ENCODE measurements at regions not wholly inside any gene's neighbourhood (a gene's known extent, or its start where the extent isn't known, plus 50 kb on each side); places are given as distances from the start of the nearest gene placed in this dataset.

DNA sequence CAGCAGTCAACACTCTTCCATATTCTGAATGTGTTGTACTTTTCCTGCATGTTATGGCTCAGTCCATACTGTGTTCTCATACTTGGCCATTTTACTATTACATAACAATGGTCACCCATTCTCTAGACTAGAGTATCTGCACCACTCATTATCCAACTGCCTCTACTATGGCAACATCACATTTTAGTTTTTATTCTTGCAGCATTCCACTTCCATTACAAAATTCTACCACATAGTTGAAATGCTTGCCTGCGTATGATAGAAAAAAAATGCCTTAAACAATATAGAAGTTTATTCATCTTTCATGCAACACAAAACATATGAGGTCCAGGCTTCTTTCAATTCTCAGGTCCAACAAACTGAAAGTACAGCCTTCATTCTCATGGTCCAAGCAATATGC is 128.0 kb downstream of the TENT5A start:
- DNase-seq (ENCODE audit: low read depth in 1 of 2, low spot score in 2 of 2) (no peak), FAIRE-seq (no peak)
- no peaks in the 10 kb centered on the region for H3K9me3 ChIP-seq (ENCODE audit: insufficient read depth in 2 of 2, low read depth in 1 of 2, low read length in 1 of 2)
- H4K91ac ChIP-seq (replicated peaks; ENCODE audit: insufficient read length, low read length) = no peak overlapping the region
- no peak overlapping the region for H3K14ac ChIP-seq (ENCODE audit: insufficient read length)
- H3K4me1 ChIP-seq (replicated peaks in 1 of 4; ENCODE audit: control insufficient read depth in 3 of 4, insufficient read depth in 4 of 4, low read length in 3 of 4) = no peaks in the 10 kb centered on the region
- no peak overlapping the region for H2BK12ac ChIP-seq (ENCODE audit: low read depth, low read length)
- no peak overlapping the region for H2BK20ac ChIP-seq (ENCODE audit: low read length)
- H2BK120ac ChIP-seq (replicated peaks; ENCODE audit: low read depth, low read length) = no peak overlapping the region
- no peak overlapping the region for H4K5ac ChIP-seq (ENCODE audit: insufficient read length, low read depth, low read length)
- no peak overlapping the region for H2BK5ac ChIP-seq (ENCODE audit: low read depth, low read length)
- H4K8ac ChIP-seq (ENCODE audit: extremely low read depth, insufficient read depth, low read length) = no peak overlapping the region
- no peak overlapping the region for H3K9ac ChIP-seq (replicated peaks in 1 of 4; ENCODE audit: extremely low read depth in 1 of 4, low read depth in 3 of 4, low read length in 3 of 4)
- no peak overlapping the region for H3K27ac ChIP-seq (ENCODE audit: low read depth, low read length)
- H3K23me2 ChIP-seq (ENCODE audit: low read depth, low read length) = no peaks in the 10 kb centered on the region
- H3K4me2 ChIP-seq (ENCODE audit: insufficient read depth in 1 of 2, low read depth in 2 of 2, low read length in 2 of 2) = no peak overlapping the region
- no peak overlapping the region for H2BK15ac ChIP-seq (ENCODE audit: low read length)
- no peak overlapping the region for H3K4me3 ChIP-seq (ENCODE audit: extremely low read depth in 1 of 4, insufficient read depth in 2 of 4, low read depth in 3 of 4, low read length in 4 of 4)
- WGBS, 2 experiments (ENCODE audit: extremely low coverage in 1 of 2, insufficient coverage in 1 of 2, insufficient read length in 1 of 2, insufficient replicate concordance in 2 of 2, low coverage in 1 of 2, low lambda C conversion rate in 2 of 2, missing lambda C conversion rate in 1 of 2) = 94% methylated on average over 1 of the region's 1 CpG; no CpG with 5 or more reads in 1 of the 2 experiments
- H3K36me3 ChIP-seq (ENCODE audit: control insufficient read depth in 2 of 4, insufficient read depth in 4 of 4, low read length in 3 of 4) = no peaks in the 10 kb centered on the region
- CTCF ChIA-PET (ENCODE audit: partially characterized antibody) = no interaction called here
- H3K18ac ChIP-seq (ENCODE audit: extremely low read depth, low read length) = no peak overlapping the region
- no peaks in the 10 kb centered on the region for H3K79me1 ChIP-seq (ENCODE audit: low read depth, low read length)
- H3K79me2 ChIP-seq (ENCODE audit: control insufficient read depth in 1 of 2, insufficient read depth in 2 of 2, low read length in 2 of 2) = no peaks in the 10 kb centered on the region
- no peaks in the 10 kb centered on the region for H4K20me1 ChIP-seq (replicated peaks in 1 of 2; ENCODE audit: control insufficient read depth in 1 of 2, insufficient read depth in 2 of 2, low read length in 2 of 2)
- no peak overlapping the region for H3K56ac ChIP-seq (replicated peaks; ENCODE audit: insufficient read length, low read depth, low read length)
- TF ChIP-seq KDM1A (IDR thresholded peaks at IDR 0.05; ENCODE audit: borderline replicate concordance, low read length) (no peak), SP4 (IDR thresholded peaks at IDR 0.05; ENCODE audit: low read length) (no peak), POU5F1 (IDR thresholded peaks at IDR 0.05; ENCODE audit: low read depth, low read length) (no peak), SRF (IDR thresholded peaks at IDR 0.05; ENCODE audit: low read depth, low read length) (no peak), YY1 (IDR thresholded peaks at IDR 0.05; ENCODE audit: low read depth, low read length) (no peak), SUZ12 (IDR thresholded peaks at IDR 0.05; ENCODE audit: low read length) (no peak), CTBP2 (IDR thresholded peaks at IDR 0.05; ENCODE audit: borderline replicate concordance, insufficient read depth, insufficient read length, low read length) (no peak), MAFK (IDR thresholded peaks at IDR 0.05; ENCODE audit: low read depth, low read length) (no peak), RAD21 (IDR thresholded peaks at IDR 0.05 in 1 of 2, conservative IDR thresholded peaks at IDR 0.05 in 1 of 2; ENCODE audit: low read depth in 2 of 2, low read length in 2 of 2) (no peak)
- H3K27me3 ChIP-seq (replicated peaks in 1 of 4; ENCODE audit: control insufficient read depth in 3 of 4, extremely low read depth in 1 of 4, insufficient read depth in 3 of 4, low read length in 3 of 4) = no peaks in the 10 kb centered on the region
- H3K4ac ChIP-seq (replicated peaks; ENCODE audit: insufficient read length, low read depth, low read length) = no peak overlapping the region
- POLR2A ChIA-PET (ENCODE audit: partially characterized antibody) = no interaction called here
- no peak overlapping the region for H2AFZ ChIP-seq (ENCODE audit: low read length)
- no peak overlapping the region for H2AK5ac ChIP-seq (ENCODE audit: low read depth, low read length)
- no peak overlapping the region for H3K23ac ChIP-seq (ENCODE audit: insufficient read length)

All from H1 (cell line).